A204.1 (cell line): ENCODE measurements at regions not wholly inside any gene's neighbourhood (a gene's known extent, or its start where the extent isn't known, plus 50 kb on each side); places are given as distances from the start of the nearest gene placed in this dataset.
"Not testable (repeated sequence)": the region's sequence is repeated elsewhere in the genome, so short reads cannot be mapped to it uniquely, and the experiment has no call there.

Experiments used
- FAIRE-seq: peaks from 2 replicates; lab custom pipeline; 2012; peaks lifted over from hg19 to GRCh38; lab: Jason Lieb, UNC

- no peak for FAIRE-seq
Measured at GRCh38 chr17:70375406-70375805, 206.1 kb downstream of the KCNJ2 start.

- no peak for FAIRE-seq
Measured at GRCh38 chr17:70375813-70376770, 206.8 kb downstream of the KCNJ2 start.

GRCh38 chr17:70377654-70378053, 208.3 kb downstream of the KCNJ2 start:
- no peak for FAIRE-seq

GRCh38 chr17:70378076-70378475, 208.7 kb downstream of the KCNJ2 start:
- no peak for FAIRE-seq

- no peak for FAIRE-seq
Measured at GRCh38 chr17:70379945-70380344, 210.6 kb downstream of the KCNJ2 start.

GRCh38 chr17:70381916-70382315, 212.6 kb downstream of the KCNJ2 start:
- peak; percentile 49 for FAIRE-seq

GRCh38 chr17:70388326-70388725, 219.0 kb downstream of the KCNJ2 start:
- FAIRE-seq = no peak

GRCh38 chr17:70389232-70389757, 220.0 kb downstream of the KCNJ2 start:
- FAIRE-seq = not testable (repeated sequence)

- FAIRE-seq = no peak
Measured at GRCh38 chr17:70390049-70390448, 220.7 kb downstream of the KCNJ2 start.

GRCh38 chr17:70394473-70395232, 225.3 kb downstream of the KCNJ2 start:
- FAIRE-seq = no peak

GRCh38 chr17:70405492-70406220, 236.3 kb downstream of the KCNJ2 start:
- FAIRE-seq = no peak

- FAIRE-seq = no peak
Measured at GRCh38 chr17:70407506-70407905, 238.2 kb downstream of the KCNJ2 start.

- no peak for FAIRE-seq
Measured at GRCh38 chr17:70408768-70409167, 239.4 kb downstream of the KCNJ2 start.

- FAIRE-seq = no peak
Measured at GRCh38 chr17:70414300-70414699, 245.0 kb downstream of the KCNJ2 start.

- no peak for FAIRE-seq
Measured at GRCh38 chr17:70420861-70421445, 251.6 kb downstream of the KCNJ2 start.

- no peak for FAIRE-seq
Measured at GRCh38 chr17:70422862-70423261, 253.5 kb downstream of the KCNJ2 start.

- FAIRE-seq = no peak
Measured at GRCh38 chr17:70423562-70423961, 254.2 kb downstream of the KCNJ2 start.

- FAIRE-seq = no peak
Measured at GRCh38 chr17:70426752-70427151, 257.4 kb downstream of the KCNJ2 start.

- FAIRE-seq = no peak
Measured at GRCh38 chr17:70434536-70435490, 265.5 kb downstream of the KCNJ2 start.

- FAIRE-seq = no peak
Measured at GRCh38 chr17:70437656-70438055, 268.3 kb downstream of the KCNJ2 start.

GRCh38 chr17:70446446-70446845, 277.1 kb downstream of the KCNJ2 start:
- FAIRE-seq = no peak
